SU-DHL-6 (cell line): ENCODE measurements at regions not wholly inside any gene's neighbourhood (a gene's known extent, or its start where the extent isn't known, plus 50 kb on each side); places are given as distances from the start of the nearest gene placed in this dataset.

Experiments used
- H2AFZ ChIP-seq: fragments of 200-600 bp; sonication (generic); 2 replicates; pipeline ENCODE4 v1.6.1; 2014; ENCODE audit warnings: low read depth, mild to moderate bottlenecking, moderate library complexity, mixed read lengths, antibody characterized with exemption, low read length; ENCODE audit not compliant: severe bottlenecking
- H3F3A ChIP-seq: fragments of 200-600 bp; shearing (Covaris generic); 2 replicates; pipeline ENCODE4 v1.6.0; 2016; ENCODE audit warnings: antibody characterized with exemption, mild to moderate bottlenecking; ENCODE audit not compliant: insufficient read depth
- H3K27ac ChIP-seq: fragments of 200-600 bp; sonication (generic); 2 replicates; pipeline ENCODE4 v1.5.1; 2016; ENCODE audit warnings: low read depth, mild to moderate bottlenecking, low read length, moderate library complexity, mixed read lengths
- H3K27me3 ChIP-seq: fragments of 200-600 bp; sonication (generic), shearing (Covaris generic); 2 replicates; pipeline ENCODE4 v1.6.0; 2014; ENCODE audit warnings: mild to moderate bottlenecking, low read length
- H3K36me3 ChIP-seq: fragments of 200-600 bp; sonication (generic); 2 replicates; pipeline ENCODE4 v1.6.1; 2014; ENCODE audit warnings: mild to moderate bottlenecking, low read length, mixed read lengths
- H3K4me2 ChIP-seq: fragments of 300-600, 200-600 bp; shearing (Covaris generic), sonication (generic); 2 replicates; pipeline ENCODE4 v1.6.0; 2014; ENCODE audit warnings: low read length, low read depth, mild to moderate bottlenecking; ENCODE audit not compliant: poor library complexity, severe bottlenecking
- H3K4me3 ChIP-seq: fragments of 200-600 bp; sonication (generic); 2 replicates; pipeline ENCODE4 v1.5.1; 2014; ENCODE audit warnings: antibody characterized with exemption, low read length, mild to moderate bottlenecking, mixed read lengths; ENCODE audit not compliant: insufficient read depth, poor library complexity, severe bottlenecking
- H3K79me2 ChIP-seq: fragments of 200-600 bp; sonication (generic); 2 replicates; pipeline ENCODE4 v1.6.1; 2014; ENCODE audit warnings: mild to moderate bottlenecking, low read length, moderate library complexity; ENCODE audit not compliant: insufficient read depth
- H3K9ac ChIP-seq: fragments of 200-600 bp; sonication (generic); 2 replicates; pipeline ENCODE4 v1.7.0; 2014; ENCODE audit warnings: mild to moderate bottlenecking, low read length
- H3K9me2 ChIP-seq: fragments of 200-600 bp; sonication (generic); replicated peaks from 2 replicates; pipeline ENCODE4 v1.6.1; 2014; ENCODE audit warnings: low read length; ENCODE audit not compliant: insufficient read depth
- H3K9me3 ChIP-seq: fragments of 200-600 bp; sonication (generic); 2 replicates; pipeline ENCODE4 v1.6.1; 2014; ENCODE audit warnings: low read length, mixed read lengths; ENCODE audit not compliant: insufficient read depth
- H4K20me1 ChIP-seq: fragments of 200-600 bp; sonication (generic); 2 replicates; pipeline ENCODE4 v1.6.1; 2014; ENCODE audit warnings: low read depth, mild to moderate bottlenecking, antibody characterized with exemption, low read length, moderate library complexity, mixed read lengths
- CTCF ChIP-seq: fragments of 200-600 bp; sonication (generic); IDR thresholded peaks from one replicate; pipeline ENCODE4 v1.5.1; 2017; ENCODE audit warnings: antibody characterized with exemption, mild to moderate bottlenecking, low read length, moderate library complexity; ENCODE audit not compliant: insufficient read depth, poor library complexity, severe bottlenecking
- EZH2phosphoT487 ChIP-seq: fragments of 200-600 bp; sonication (generic), shearing (Covaris generic); conservative IDR thresholded peaks from 2 replicates; pipeline ENCODE4 v1.6.1; 2018; ENCODE audit warnings: mild to moderate bottlenecking, antibody characterized with exemption, low read length, moderate library complexity, mixed read lengths

- no peaks in the 10 kb centered on the region for H3K79me2 ChIP-seq
- H3K9ac ChIP-seq, result no peak overlapping the region
- H4K20me1 ChIP-seq, result no peaks in the 10 kb centered on the region
- H3K36me3 ChIP-seq, result no peaks in the 10 kb centered on the region
- H3K27me3 ChIP-seq, result no peaks in the 10 kb centered on the region
- H2AFZ ChIP-seq, result no peak overlapping the region
- no peaks in the 10 kb centered on the region for H3F3A ChIP-seq
- H3K4me3 ChIP-seq, result no peak overlapping the region
- H3K9me2 ChIP-seq, result no peaks in the 10 kb centered on the region
- no peak overlapping the region for H3K4me2 ChIP-seq
- no peaks in the 10 kb centered on the region for H3K9me3 ChIP-seq
- TF ChIP-seq CTCF (no peak), EZH2phosphoT487 (no peak)
- H3K27ac ChIP-seq, result no peak overlapping the region
Measured at GRCh38 chr20:17884307-17885003, 84.1 kb downstream of the SNX5 start.

GRCh38 chr20:17883592-17884306 is 84.8 kb downstream of the SNX5 start:
- Histone ChIP-seq H3F3A (peaks cover 4% of the 10 kb centered on the region), H3K9ac (no peak overlapping the region), H4K20me1 (no peaks in the 10 kb centered on the region), H3K4me2 (no peak overlapping the region), H2AFZ (no peak overlapping the region), H3K4me3 (no peak overlapping the region), H3K27me3 (no peaks in the 10 kb centered on the region), H3K79me2 (no peaks in the 10 kb centered on the region), H3K9me2 (no peaks in the 10 kb centered on the region), H3K27ac (no peak overlapping the region), H3K9me3 (no peaks in the 10 kb centered on the region), H3K36me3 (no peaks in the 10 kb centered on the region)
- TF ChIP-seq EZH2phosphoT487 (no peak), CTCF (no peak)

- H3K27ac ChIP-seq, result no peak overlapping the region
- peaks cover 4% of the 10 kb centered on the region for H3F3A ChIP-seq
- TF ChIP-seq CTCF (no peak), EZH2phosphoT487 (no peak)
- H3K9me2 ChIP-seq, result no peaks in the 10 kb centered on the region
- H3K9me3 ChIP-seq, result no peaks in the 10 kb centered on the region
- H3K27me3 ChIP-seq, result no peaks in the 10 kb centered on the region
- H3K9ac ChIP-seq, result no peak overlapping the region
- H3K79me2 ChIP-seq, result no peaks in the 10 kb centered on the region
- no peak overlapping the region for H3K4me2 ChIP-seq
- no peaks in the 10 kb centered on the region for H3K36me3 ChIP-seq
- no peaks in the 10 kb centered on the region for H4K20me1 ChIP-seq
- H2AFZ ChIP-seq, result no peak overlapping the region
- no peak overlapping the region for H3K4me3 ChIP-seq
Measured at GRCh38 chr20:17882834-17883591, 85.6 kb downstream of the SNX5 start.
